ENCODE measurements at regions not wholly inside any gene's neighbourhood (a gene's known extent, or its start where the extent isn't known, plus 50 kb on each side); places are given as distances from the start of the nearest gene placed in this dataset.

- no peaks in the 10 kb centered on the region for H3K36me3 ChIP-seq
- H3K9me3 ChIP-seq: no peaks in the 10 kb centered on the region
- no peak for ATAC-seq
- intact Hi-C loops (cut with DNase I; ENCODE audit: low total_unique reads) (no loop called here), in situ Hi-C loops (cut with MboI; ENCODE audit: low sequenced_read_pairs in 4 of 4) (loop anchor here in 1 of 4 donors (25.0 kb wide), 1 partner anchor 1568 kb away; no protein-coding TSS in a partner anchor)
- no peak overlapping the region for H3K4me3 ChIP-seq
- H3K27me3 ChIP-seq: peaks cover 0 to 7% (median 5%) of the 10 kb centered on the region in 3 donors
- TF ChIP-seq CTCF (IDR thresholded peaks at IDR 0.05 in 4 of 5, conservative IDR thresholded peaks at IDR 0.05 in 1 of 5) (no peak), POLR2A (IDR thresholded peaks at IDR 0.05) (no peak)
- H3K27ac ChIP-seq: no peak overlapping the region
- no peak for DNase-seq
- H3K4me1 ChIP-seq: no peaks in the 10 kb centered on the region
Observed at GRCh38 chr2:205904873-205905272, 181.1 kb downstream of the INO80D start.

- Histone ChIP-seq H3K27ac (no peak overlapping the region), H3K4me1 (no peaks in the 10 kb centered on the region), H3K36me3 (no peaks in the 10 kb centered on the region), H3K4me3 (no peak overlapping the region), H3K9me3 (no peaks in the 10 kb centered on the region), H3K27me3 (no peaks in the 10 kb centered on the region)
- DNase-seq: no peak
- no peak for ATAC-seq
- in situ Hi-C loops (cut with MboI; ENCODE audit: low sequenced_read_pairs in 4 of 4): loop anchor here in 1 of 4 donors (25.0 kb wide), 1 partner anchor 1566 kb away; no protein-coding TSS in a partner anchor
- TF ChIP-seq CTCF (IDR thresholded peaks at IDR 0.05 in 4 of 5, conservative IDR thresholded peaks at IDR 0.05 in 1 of 5): no peak
- TF ChIP-seq POLR2A (IDR thresholded peaks at IDR 0.05): no peak
- intact Hi-C loops (cut with DNase I; ENCODE audit: low total_unique reads): no loop called here
Observed at GRCh38 chr2:205903549-205904129, 182.3 kb downstream of the INO80D start.

GRCh38 chr2:205902900-205903237 is 183.1 kb downstream of the INO80D start:
- in situ Hi-C loops (cut with MboI; ENCODE audit: low sequenced_read_pairs in 4 of 4): loop anchor here in 1 of 4 donors (25.0 kb wide), 1 partner anchor 1566 kb away; no protein-coding TSS in a partner anchor

GRCh38 chr2:205902041-205902899 is 183.7 kb downstream of the INO80D start:
- no peak overlapping the region for H3K4me3 ChIP-seq
- intact Hi-C loops (cut with DNase I; ENCODE audit: low total_unique reads): no loop called here
- in situ Hi-C loops (cut with MboI; ENCODE audit: low sequenced_read_pairs in 4 of 4): loop anchor here in 1 of 4 donors (25.0 kb wide), 1 partner anchor 1565 kb away; no protein-coding TSS in a partner anchor
- TF ChIP-seq CTCF (IDR thresholded peaks at IDR 0.05 in 4 of 5, conservative IDR thresholded peaks at IDR 0.05 in 1 of 5) (no peak), POLR2A (IDR thresholded peaks at IDR 0.05) (no peak)
- no peaks in the 10 kb centered on the region for H3K27me3 ChIP-seq
- DNase-seq (no peak), ATAC-seq (no peak)
- H3K27ac ChIP-seq: no peak overlapping the region
- H3K9me3 ChIP-seq: no peaks in the 10 kb centered on the region
- H3K4me1 ChIP-seq: no peaks in the 10 kb centered on the region
- H3K36me3 ChIP-seq: no peaks in the 10 kb centered on the region

More at GRCh38 chr2:205902900-205903237, 183.1 kb downstream of the INO80D start:
- Histone ChIP-seq H3K27ac (no peak overlapping the region), H3K4me3 (no peak overlapping the region), H3K36me3 (no peaks in the 10 kb centered on the region), H3K4me1 (no peaks in the 10 kb centered on the region), H3K9me3 (no peaks in the 10 kb centered on the region), H3K27me3 (no peaks in the 10 kb centered on the region)
- intact Hi-C loops (cut with DNase I; ENCODE audit: low total_unique reads): no loop called here
- ATAC-seq (no peak), DNase-seq (no peak)
- TF ChIP-seq CTCF (IDR thresholded peaks at IDR 0.05 in 4 of 5, conservative IDR thresholded peaks at IDR 0.05 in 1 of 5): no peak
- no peak for TF ChIP-seq POLR2A (IDR thresholded peaks at IDR 0.05)

All from gastrocnemius medialis (tissue), 4 donors.